ENCODE measurements at regions not wholly inside any gene's neighbourhood (a gene's known extent, or its start where the extent isn't known, plus 50 kb on each side); places are given as distances from the start of the nearest gene placed in this dataset.

- TF ChIP-seq POLR2A (IDR thresholded peaks at IDR 0.05; ENCODE audit: low read depth, low read length): no peak
- FAIRE-seq: no peak
- no peak for DNase-seq (ENCODE audit: insufficient read length, low spot score)
Measured at GRCh38 chr7:155201325-155202087, 96.2 kb upstream of the INSIG1 start.

GRCh38 chr7:155202106-155202871 is 95.4 kb upstream of the INSIG1 start:
- FAIRE-seq (no peak), DNase-seq (ENCODE audit: insufficient read length, low spot score) (no peak)

GRCh38 chr7:155203059-155203881 is 94.4 kb upstream of the INSIG1 start:
- no peak for DNase-seq (ENCODE audit: insufficient read length, low spot score)
- no peak for FAIRE-seq
- no peak for TF ChIP-seq POLR2A (IDR thresholded peaks at IDR 0.05; ENCODE audit: low read depth, low read length)

More at GRCh38 chr7:155202106-155202871, 95.4 kb upstream of the INSIG1 start:
- no peak for TF ChIP-seq POLR2A (IDR thresholded peaks at IDR 0.05; ENCODE audit: low read depth, low read length)

- DNase-seq (ENCODE audit: insufficient read length, low spot score): no peak
- no peak for FAIRE-seq
- TF ChIP-seq POLR2A (IDR thresholded peaks at IDR 0.05; ENCODE audit: low read depth, low read length): no peak
Measured at GRCh38 chr7:155203882-155204691, 93.6 kb upstream of the INSIG1 start.

GRCh38 chr7:155204744-155205367 is 92.8 kb upstream of the INSIG1 start:
- FAIRE-seq (no peak), DNase-seq (ENCODE audit: insufficient read length, low spot score) (no peak)
- no peak for TF ChIP-seq POLR2A (IDR thresholded peaks at IDR 0.05; ENCODE audit: low read depth, low read length)

GRCh38 chr7:155205368-155206317 is 92.0 kb upstream of the INSIG1 start:
- DNase-seq (ENCODE audit: insufficient read length, low spot score): peak; percentile 93
- FAIRE-seq: no peak
- peak; percentile 57 for TF ChIP-seq POLR2A (IDR thresholded peaks at IDR 0.05; ENCODE audit: low read depth, low read length)

- FAIRE-seq (no peak), DNase-seq (ENCODE audit: insufficient read length, low spot score) (no peak)
- no peak for TF ChIP-seq POLR2A (IDR thresholded peaks at IDR 0.05; ENCODE audit: low read depth, low read length)
Measured at GRCh38 chr7:155206318-155207020, 91.2 kb upstream of the INSIG1 start.

- no peak for DNase-seq (ENCODE audit: insufficient read length, low spot score)
- no peak for FAIRE-seq
- TF ChIP-seq POLR2A (IDR thresholded peaks at IDR 0.05; ENCODE audit: low read depth, low read length): no peak
Measured at GRCh38 chr7:155207326-155208002, 90.2 kb upstream of the INSIG1 start.

GRCh38 chr7:155208681-155209477 is 88.8 kb upstream of the INSIG1 start:
- TF ChIP-seq POLR2A (IDR thresholded peaks at IDR 0.05; ENCODE audit: low read depth, low read length): no peak
- FAIRE-seq (no peak), DNase-seq (ENCODE audit: insufficient read length, low spot score) (peak; percentile 64)
